K562 (cell line): ENCODE measurements at regions not wholly inside any gene's neighbourhood (a gene's known extent, or its start where the extent isn't known, plus 50 kb on each side); places are given as distances from the start of the nearest gene placed in this dataset.

Experiments used
- ELF2 ChIP-seq: fragments of 250-450 bp; sonication (Bioruptor Pico); IDR thresholded peaks from 2 replicates; pipeline ENCODE4 v1.5.0; 2021; ENCODE audit warnings: mild to moderate bottlenecking
- EZH2 ChIP-seq: IDR thresholded peaks from 2 replicates; pipeline ENCODE4 v1.6.1; 2012; ENCODE audit warnings: low read depth, mild to moderate bottlenecking, inconsistent platforms, low read length, borderline replicate concordance
- FOXK2 ChIP-seq, 2 experiments: fragments of 450-650 bp; IDR thresholded peaks in 1 of 2; conservative IDR thresholded peaks in 1 of 2; 2 replicates each; pipeline ENCODE4 v1.6.1; 2016; ENCODE audit warnings: low read depth in 2 of 2, mild to moderate bottlenecking in 1 of 2
- FUS ChIP-seq: fragments of 200-400 bp; formaldehyde crosslinking; optimal IDR thresholded peaks from 2 replicates; pipeline ENCODE3; 2017; ENCODE audit warnings: low read depth, low read length
- MXI1 ChIP-seq: IDR thresholded peaks from 2 replicates; pipeline ENCODE4 v1.6.1; 2011; ENCODE audit warnings: low read depth, mild to moderate bottlenecking, improper control_type of control experiment, low read length
- RFX5 ChIP-seq: IDR thresholded peaks from 2 replicates; pipeline ENCODE4 v1.6.1; 2011; ENCODE audit warnings: low read depth, mild to moderate bottlenecking, improper control_type of control experiment, low read length
- ZNF785 ChIP-seq: fragments of 250-450 bp; sonication (Bioruptor Pico); IDR thresholded peaks from 2 replicates; pipeline ENCODE4 v1.4.0; 2020; ENCODE audit warnings: mild to moderate bottlenecking
- TF ChIP-seq, protein P1 (sequence below), 3 experiments: IDR thresholded peaks in 2 of 3; conservative IDR thresholded peaks in 1 of 3; 2 replicates each; pipeline ENCODE4 v1.5.1; 2011 to 2012; ENCODE audit warnings: low read length in 3 of 3, mild to moderate bottlenecking in 3 of 3, control low read depth in 2 of 3, improper control_type of control experiment in 1 of 3, inconsistent platforms in 1 of 3, low read depth in 1 of 3, mixed read lengths in 1 of 3, moderate library complexity in 1 of 3; ENCODE audit not compliant: insufficient read depth in 2 of 3

DNA sequence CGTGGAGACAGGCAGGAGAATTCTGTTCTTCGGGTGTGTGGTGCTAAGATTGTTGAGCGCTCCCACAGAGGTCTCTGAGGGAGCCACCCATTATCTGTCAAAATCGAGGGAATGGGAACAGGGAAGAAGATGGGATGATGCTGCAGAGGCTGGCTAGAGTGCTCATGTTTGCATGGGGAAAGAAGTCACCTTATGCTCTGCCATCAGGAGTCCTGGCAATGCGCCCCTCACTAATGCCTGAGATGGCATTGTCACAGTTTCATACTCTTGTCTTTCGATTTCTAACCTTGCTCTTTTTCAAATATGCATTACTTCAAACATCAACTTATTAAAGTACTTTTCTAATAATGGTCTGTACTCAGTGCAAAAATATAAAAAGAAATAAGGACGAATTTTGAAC is 463.3 kb upstream of the CELF4 start:
- no peak for TF ChIP-seq ELF2 (CRISPR knock-in tag)
- TF ChIP-seq RFX5, result no peak
- no peak for TF ChIP-seq ZNF785 (CRISPR knock-in tag)
- no peak for TF ChIP-seq FOXK2 (conservative IDR thresholded peaks at IDR 0.05 in 1 of 2, IDR thresholded peaks at IDR 0.05 in 1 of 2; ENCODE audit: low read depth in 2 of 2)
- TF ChIP-seq, protein P1, sequence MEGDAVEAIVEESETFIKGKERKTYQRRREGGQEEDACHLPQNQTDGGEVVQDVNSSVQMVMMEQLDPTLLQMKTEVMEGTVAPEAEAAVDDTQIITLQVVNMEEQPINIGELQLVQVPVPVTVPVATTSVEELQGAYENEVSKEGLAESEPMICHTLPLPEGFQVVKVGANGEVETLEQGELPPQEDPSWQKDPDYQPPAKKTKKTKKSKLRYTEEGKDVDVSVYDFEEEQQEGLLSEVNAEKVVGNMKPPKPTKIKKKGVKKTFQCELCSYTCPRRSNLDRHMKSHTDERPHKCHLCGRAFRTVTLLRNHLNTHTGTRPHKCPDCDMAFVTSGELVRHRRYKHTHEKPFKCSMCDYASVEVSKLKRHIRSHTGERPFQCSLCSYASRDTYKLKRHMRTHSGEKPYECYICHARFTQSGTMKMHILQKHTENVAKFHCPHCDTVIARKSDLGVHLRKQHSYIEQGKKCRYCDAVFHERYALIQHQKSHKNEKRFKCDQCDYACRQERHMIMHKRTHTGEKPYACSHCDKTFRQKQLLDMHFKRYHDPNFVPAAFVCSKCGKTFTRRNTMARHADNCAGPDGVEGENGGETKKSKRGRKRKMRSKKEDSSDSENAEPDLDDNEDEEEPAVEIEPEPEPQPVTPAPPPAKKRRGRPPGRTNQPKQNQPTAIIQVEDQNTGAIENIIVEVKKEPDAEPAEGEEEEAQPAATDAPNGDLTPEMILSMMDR (IDR thresholded peaks at IDR 0.05 in 2 of 3, conservative IDR thresholded peaks at IDR 0.05 in 1 of 3; ENCODE audit: insufficient read depth in 2 of 3, low read depth in 1 of 3, low read length in 3 of 3), result no peak
- TF ChIP-seq EZH2, result no peak
- no peak for TF ChIP-seq MXI1
- no peak for TF ChIP-seq FUS
